Neural crest cell (in vitro differentiated cells): ENCODE measurements at regions not wholly inside any gene's neighbourhood (a gene's known extent, or its start where the extent isn't known, plus 50 kb on each side); places are given as distances from the start of the nearest gene placed in this dataset.

Source experiments
- DNase-seq: peaks from one replicate; pipeline ENCODE4 v3.0.0; 2021; ENCODE audit warnings: low read depth, mixed read lengths, low spot score
- H3K27ac Mint-ChIP-seq: one replicate; pipeline ENCODE4 v1.8.0; 2021; ENCODE audit warnings: mild to moderate bottlenecking, mixed read lengths; ENCODE audit not compliant: unreplicated experiment
- H3K27me3 Mint-ChIP-seq: 2 replicates; pipeline ENCODE4 v1.8.0; 2021; ENCODE audit warnings: low read depth, mild to moderate bottlenecking, mixed read lengths
- H3K36me3 Mint-ChIP-seq: 2 replicates; pipeline ENCODE4 v1.8.0; 2021; ENCODE audit warnings: low read depth, mild to moderate bottlenecking, mixed read lengths
- H3K4me1 Mint-ChIP-seq: 2 replicates; pipeline ENCODE4 v1.8.0; 2021; ENCODE audit warnings: mixed read lengths
- H3K4me3 Mint-ChIP-seq: one replicate; pipeline ENCODE4 v1.8.0; 2021; ENCODE audit warnings: mild to moderate bottlenecking, mixed read lengths
- H3K9me3 Mint-ChIP-seq: 2 replicates; pipeline ENCODE4 v1.8.0; 2021; ENCODE audit warnings: mixed read lengths
- TF ChIP-seq, protein P1 (sequence below): fragments of 200-600 bp; sonication (generic); conservative IDR thresholded peaks from 2 replicates; pipeline ENCODE4 v1.5.0; 2021; ENCODE audit warnings: antibody characterized with exemption, mild to moderate bottlenecking

DNA sequence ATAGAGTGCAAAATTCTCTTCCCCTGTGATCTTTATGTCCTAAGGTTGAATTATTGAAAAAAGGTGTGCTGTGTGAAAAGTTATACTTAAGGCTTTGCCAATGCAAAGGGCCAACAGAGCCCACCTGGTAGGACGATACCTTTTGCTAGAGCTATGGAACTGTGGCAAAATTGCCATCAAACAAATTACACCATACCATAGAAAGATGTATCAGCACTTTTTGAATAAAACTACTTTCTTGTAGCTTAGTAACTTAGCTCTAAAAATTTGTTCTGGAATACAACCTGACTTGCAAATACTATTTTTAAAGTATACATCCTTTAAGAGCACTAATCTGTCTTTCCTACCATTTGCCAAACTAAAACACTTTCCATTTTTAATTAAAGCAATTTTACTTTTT is 147.2 kb upstream of the ERCC4 start:
- no peaks in the 10 kb centered on the region for H3K4me1 Mint-ChIP-seq
- DNase-seq: no peak
- H3K36me3 Mint-ChIP-seq: peaks cover 6% of the 10 kb centered on the region
- peaks cover 26% of the 10 kb centered on the region for H3K27me3 Mint-ChIP-seq
- H3K4me3 Mint-ChIP-seq: no peak overlapping the region
- no peak overlapping the region for H3K27ac Mint-ChIP-seq
- TF ChIP-seq, protein P1, sequence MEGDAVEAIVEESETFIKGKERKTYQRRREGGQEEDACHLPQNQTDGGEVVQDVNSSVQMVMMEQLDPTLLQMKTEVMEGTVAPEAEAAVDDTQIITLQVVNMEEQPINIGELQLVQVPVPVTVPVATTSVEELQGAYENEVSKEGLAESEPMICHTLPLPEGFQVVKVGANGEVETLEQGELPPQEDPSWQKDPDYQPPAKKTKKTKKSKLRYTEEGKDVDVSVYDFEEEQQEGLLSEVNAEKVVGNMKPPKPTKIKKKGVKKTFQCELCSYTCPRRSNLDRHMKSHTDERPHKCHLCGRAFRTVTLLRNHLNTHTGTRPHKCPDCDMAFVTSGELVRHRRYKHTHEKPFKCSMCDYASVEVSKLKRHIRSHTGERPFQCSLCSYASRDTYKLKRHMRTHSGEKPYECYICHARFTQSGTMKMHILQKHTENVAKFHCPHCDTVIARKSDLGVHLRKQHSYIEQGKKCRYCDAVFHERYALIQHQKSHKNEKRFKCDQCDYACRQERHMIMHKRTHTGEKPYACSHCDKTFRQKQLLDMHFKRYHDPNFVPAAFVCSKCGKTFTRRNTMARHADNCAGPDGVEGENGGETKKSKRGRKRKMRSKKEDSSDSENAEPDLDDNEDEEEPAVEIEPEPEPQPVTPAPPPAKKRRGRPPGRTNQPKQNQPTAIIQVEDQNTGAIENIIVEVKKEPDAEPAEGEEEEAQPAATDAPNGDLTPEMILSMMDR: no peak
- H3K9me3 Mint-ChIP-seq: peaks cover 11% of the 10 kb centered on the region

DNA sequence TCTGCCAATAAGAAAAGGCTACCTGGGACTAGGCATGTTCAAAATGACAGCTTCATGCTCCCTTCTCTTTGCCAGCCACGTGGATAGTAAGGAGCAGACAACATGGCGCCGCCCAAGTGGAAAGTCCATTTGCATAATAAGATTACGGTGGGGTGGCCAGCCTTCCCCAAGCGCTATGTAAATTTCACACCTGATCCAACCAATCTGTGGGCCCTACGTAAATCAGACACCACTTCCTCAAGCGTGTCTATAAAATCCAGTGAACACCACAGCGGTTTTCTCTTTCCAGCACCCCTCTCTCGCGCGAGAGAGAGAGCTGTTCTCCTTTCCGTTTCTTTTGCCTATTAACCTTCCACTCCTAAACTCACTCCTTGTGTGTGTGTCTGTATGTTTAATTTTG is 140.3 kb upstream of the ERCC4 start:
- peaks cover 6% of the 10 kb centered on the region for H3K36me3 Mint-ChIP-seq
- no peak overlapping the region for H3K4me3 Mint-ChIP-seq
- H3K4me1 Mint-ChIP-seq: no peaks in the 10 kb centered on the region
- no peak overlapping the region for H3K27ac Mint-ChIP-seq
- H3K9me3 Mint-ChIP-seq: peaks cover 14% of the 10 kb centered on the region
- TF ChIP-seq, protein P1: no peak
- DNase-seq: no peak
- H3K27me3 Mint-ChIP-seq: peaks cover 16% of the 10 kb centered on the region

DNA sequence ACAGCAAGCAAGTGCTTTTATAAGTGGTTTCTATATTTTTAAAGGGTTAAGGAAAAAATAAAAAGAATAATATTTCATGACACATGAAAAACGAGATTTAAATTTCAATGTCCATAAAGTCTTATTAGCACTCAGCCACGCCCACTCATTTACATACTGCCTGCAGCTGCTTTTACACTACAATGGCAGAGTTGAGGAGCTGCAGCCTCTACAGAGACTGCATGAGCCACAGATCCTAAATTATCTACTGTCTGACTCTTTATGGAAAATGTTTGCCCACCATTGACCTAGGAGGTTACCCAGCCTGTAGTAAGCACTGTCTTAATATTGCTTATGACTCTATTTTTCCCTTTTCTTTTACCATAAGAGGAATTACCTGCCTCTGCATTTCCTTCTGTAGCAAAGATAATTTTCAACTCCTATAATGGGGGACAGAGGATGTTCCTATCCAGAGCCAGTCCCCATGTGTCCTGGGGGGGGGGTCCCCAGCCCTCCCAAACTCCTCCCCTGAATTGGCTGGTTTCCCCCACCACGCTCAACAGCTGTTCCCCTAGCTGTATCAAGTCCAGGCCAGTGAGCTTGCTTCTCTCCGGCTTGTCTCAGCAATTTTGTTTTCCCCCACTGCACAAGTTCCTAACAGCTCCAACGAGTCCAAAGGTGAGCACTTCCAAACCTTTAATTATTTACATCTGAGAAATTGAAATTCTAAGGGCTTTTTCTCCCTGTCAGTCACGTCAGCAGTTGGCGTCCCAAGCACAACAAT is 139.4 kb upstream of the ERCC4 start:
- Mint-ChIP-seq H3K36me3 (peaks cover 4% of the 10 kb centered on the region), H3K27me3 (peaks cover 13% of the 10 kb centered on the region), H3K9me3 (peaks cover 11% of the 10 kb centered on the region), H3K27ac (no peak overlapping the region), H3K4me1 (no peaks in the 10 kb centered on the region), H3K4me3 (no peak overlapping the region)
- TF ChIP-seq, protein P1: no peak
- DNase-seq: no peak

DNA sequence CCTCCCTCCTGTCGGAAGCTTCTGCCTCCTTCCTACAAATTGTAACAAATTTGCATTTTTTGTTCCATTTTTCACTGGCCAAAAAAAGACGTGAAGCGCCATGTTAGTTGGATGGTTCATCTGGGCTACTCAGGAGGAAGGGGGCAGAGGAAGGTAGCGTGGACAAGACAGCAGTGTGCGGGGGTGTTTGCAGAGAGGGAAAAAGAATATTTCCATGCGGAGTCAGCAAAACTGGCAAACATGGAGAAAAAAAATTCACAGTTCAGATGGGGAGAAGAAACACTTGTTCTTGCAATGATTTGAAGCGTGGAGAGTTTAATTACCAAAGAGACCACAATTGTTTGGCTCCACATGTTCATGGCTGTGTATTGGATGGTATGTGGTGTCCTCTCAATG is 138.8 kb upstream of the ERCC4 start:
- Mint-ChIP-seq H3K27me3 (peaks cover 11% of the 10 kb centered on the region), H3K4me3 (no peak overlapping the region), H3K27ac (no peak overlapping the region), H3K9me3 (peaks cover 9% of the 10 kb centered on the region), H3K36me3 (peaks cover 2% of the 10 kb centered on the region), H3K4me1 (no peaks in the 10 kb centered on the region)
- DNase-seq: no peak
- TF ChIP-seq, protein P1: no peak

DNA sequence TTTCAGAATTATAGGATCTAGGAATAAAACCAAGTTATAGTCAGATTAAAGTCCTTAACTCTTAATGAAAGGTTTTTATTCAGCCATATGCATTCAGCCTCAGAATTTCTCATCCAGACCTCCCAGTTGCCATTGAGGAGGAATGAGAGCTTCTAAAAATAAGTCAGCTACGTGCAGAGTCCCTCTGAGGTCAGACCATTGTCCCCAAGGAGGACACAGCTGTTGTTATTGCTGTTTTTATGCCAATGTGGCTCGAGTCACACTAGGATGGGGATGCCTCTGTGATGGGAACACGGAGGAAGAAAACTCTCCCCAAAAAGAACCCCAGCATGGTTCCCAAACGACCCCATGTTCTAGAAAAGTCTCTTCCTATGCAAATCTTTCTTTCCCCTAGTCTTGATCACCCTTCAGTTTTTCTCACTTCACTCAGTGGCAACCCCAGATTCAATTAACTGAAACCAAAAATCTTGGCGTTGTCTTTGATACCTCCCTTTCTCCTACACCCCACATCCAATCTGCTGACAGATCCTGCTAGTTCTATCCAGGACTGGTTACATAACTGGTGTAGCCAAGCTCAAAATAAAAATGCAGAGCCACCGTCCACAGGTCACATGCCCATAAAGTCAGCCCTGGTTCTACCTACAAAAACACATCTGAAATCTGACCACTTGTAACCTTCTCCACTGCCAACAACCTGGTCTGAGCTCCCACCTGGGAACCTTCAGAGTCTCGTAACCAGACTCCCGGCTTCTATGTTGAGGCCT is 138.2 kb upstream of the ERCC4 start:
- H3K36me3 Mint-ChIP-seq: peaks cover 2% of the 10 kb centered on the region
- no peak overlapping the region for H3K4me3 Mint-ChIP-seq
- TF ChIP-seq, protein P1: no peak
- H3K27me3 Mint-ChIP-seq: peaks cover 11% of the 10 kb centered on the region
- no peaks in the 10 kb centered on the region for H3K4me1 Mint-ChIP-seq
- H3K9me3 Mint-ChIP-seq: peaks cover 8% of the 10 kb centered on the region
- no peak overlapping the region for H3K27ac Mint-ChIP-seq
- DNase-seq: no peak
